WTC11 (cell line): ENCODE measurements at regions not wholly inside any gene's neighbourhood (a gene's known extent, or its start where the extent isn't known, plus 50 kb on each side); places are given as distances from the start of the nearest gene placed in this dataset.

ENCODE experiments used
- HMGXB4 ChIP-seq: sonication (generic); formaldehyde crosslinking; IDR thresholded peaks from 2 replicates; pipeline ENCODE4 v1.8.1; 2023; ENCODE audit warnings: mild to moderate bottlenecking, moderate library complexity, missing genetic modification reagents
- NR2C2 ChIP-seq: sonication (generic); formaldehyde crosslinking; IDR thresholded peaks from 2 replicates; pipeline ENCODE4 v1.8.0; 2022; ENCODE audit warnings: mild to moderate bottlenecking, missing genetic modification reagents
- SP1 ChIP-seq: sonication (generic); formaldehyde crosslinking; conservative IDR thresholded peaks from 2 replicates; pipeline ENCODE4 v1.8.1; 2022; ENCODE audit warnings: missing genetic modification reagents
- ZBTB21 ChIP-seq: sonication (generic); formaldehyde crosslinking; IDR thresholded peaks from 2 replicates; pipeline ENCODE4 v1.8.1; 2023; ENCODE audit warnings: mild to moderate bottlenecking, missing genetic modification reagents, borderline replicate concordance
- TF ChIP-seq, protein P1 (sequence below): fragments of 200-600 bp; IDR thresholded peaks from 2 replicates; pipeline ENCODE4 v1.8.0; 2022; ENCODE audit warnings: antibody characterized with exemption
- TF ChIP-seq, protein P2 (sequence below): sonication (generic); formaldehyde crosslinking; IDR thresholded peaks from 2 replicates; pipeline ENCODE4 v1.8.0; 2022; ENCODE audit warnings: mild to moderate bottlenecking, missing genetic modification reagents
- TF ChIP-seq, protein P3 (sequence below): sonication (generic); formaldehyde crosslinking; IDR thresholded peaks from 2 replicates; pipeline ENCODE4 v1.8.1; 2022; ENCODE audit warnings: low read depth, mild to moderate bottlenecking, moderate library complexity, missing genetic modification reagents, borderline replicate concordance

GRCh38 chr10:27360581-27361172 is 120.1 kb upstream of the ACBD5 start:
- TF ChIP-seq, protein P1, sequence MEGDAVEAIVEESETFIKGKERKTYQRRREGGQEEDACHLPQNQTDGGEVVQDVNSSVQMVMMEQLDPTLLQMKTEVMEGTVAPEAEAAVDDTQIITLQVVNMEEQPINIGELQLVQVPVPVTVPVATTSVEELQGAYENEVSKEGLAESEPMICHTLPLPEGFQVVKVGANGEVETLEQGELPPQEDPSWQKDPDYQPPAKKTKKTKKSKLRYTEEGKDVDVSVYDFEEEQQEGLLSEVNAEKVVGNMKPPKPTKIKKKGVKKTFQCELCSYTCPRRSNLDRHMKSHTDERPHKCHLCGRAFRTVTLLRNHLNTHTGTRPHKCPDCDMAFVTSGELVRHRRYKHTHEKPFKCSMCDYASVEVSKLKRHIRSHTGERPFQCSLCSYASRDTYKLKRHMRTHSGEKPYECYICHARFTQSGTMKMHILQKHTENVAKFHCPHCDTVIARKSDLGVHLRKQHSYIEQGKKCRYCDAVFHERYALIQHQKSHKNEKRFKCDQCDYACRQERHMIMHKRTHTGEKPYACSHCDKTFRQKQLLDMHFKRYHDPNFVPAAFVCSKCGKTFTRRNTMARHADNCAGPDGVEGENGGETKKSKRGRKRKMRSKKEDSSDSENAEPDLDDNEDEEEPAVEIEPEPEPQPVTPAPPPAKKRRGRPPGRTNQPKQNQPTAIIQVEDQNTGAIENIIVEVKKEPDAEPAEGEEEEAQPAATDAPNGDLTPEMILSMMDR, result peak; percentile 78
- TF ChIP-seq SP1 (CRISPR knock-in tag) (no peak), NR2C2 (CRISPR knock-in tag) (no peak), HMGXB4 (CRISPR knock-in tag) (no peak), ZBTB21 (CRISPR knock-in tag) (no peak)
- TF ChIP-seq, protein P2, sequence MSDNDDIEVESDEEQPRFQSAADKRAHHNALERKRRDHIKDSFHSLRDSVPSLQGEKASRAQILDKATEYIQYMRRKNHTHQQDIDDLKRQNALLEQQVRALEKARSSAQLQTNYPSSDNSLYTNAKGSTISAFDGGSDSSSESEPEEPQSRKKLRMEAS, result no peak
- TF ChIP-seq, protein P3, sequence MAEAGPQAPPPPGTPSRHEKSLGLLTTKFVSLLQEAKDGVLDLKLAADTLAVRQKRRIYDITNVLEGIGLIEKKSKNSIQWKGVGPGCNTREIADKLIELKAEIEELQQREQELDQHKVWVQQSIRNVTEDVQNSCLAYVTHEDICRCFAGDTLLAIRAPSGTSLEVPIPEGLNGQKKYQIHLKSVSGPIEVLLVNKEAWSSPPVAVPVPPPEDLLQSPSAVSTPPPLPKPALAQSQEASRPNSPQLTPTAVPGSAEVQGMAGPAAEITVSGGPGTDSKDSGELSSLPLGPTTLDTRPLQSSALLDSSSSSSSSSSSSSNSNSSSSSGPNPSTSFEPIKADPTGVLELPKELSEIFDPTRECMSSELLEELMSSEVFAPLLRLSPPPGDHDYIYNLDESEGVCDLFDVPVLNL (CRISPR knock-in tag), result no peak
